COLO668 (cell line): ENCODE measurements at regions not wholly inside any gene's neighbourhood (a gene's known extent, or its start where the extent isn't known, plus 50 kb on each side); places are given as distances from the start of the nearest gene placed in this dataset.

Experiments
- DNase-seq: peaks from one replicate; lab custom pipeline; 2025; ENCODE audit not compliant: unreplicated experiment; lab: John Stamatoyannopoulos, UW

DNA sequence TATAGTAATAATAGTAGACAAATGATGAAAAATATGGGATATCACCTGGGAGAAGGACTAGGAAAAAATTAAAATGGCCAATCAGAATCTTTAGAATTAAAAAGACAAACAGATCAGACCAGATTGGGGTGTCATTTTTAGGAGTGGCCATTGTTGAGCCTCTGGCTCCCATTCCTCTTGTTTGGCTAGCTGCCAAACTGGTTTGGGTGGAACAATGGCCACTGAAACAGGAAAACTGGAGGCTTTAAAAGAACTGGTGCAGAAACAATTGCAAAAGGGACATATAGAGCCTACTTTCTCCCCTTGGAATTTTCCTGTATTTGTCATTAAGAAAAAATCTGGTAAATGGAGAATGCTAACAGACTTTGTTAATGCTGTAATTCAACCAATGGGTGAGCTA lies 294.8 kb upstream of the DKK2 start:
- no peak for DNase-seq

- DNase-seq, result no peak
These were observed 283.3 kb upstream of the DKK2 start for GRCh38 chr4:107319386-107319785.

DNA sequence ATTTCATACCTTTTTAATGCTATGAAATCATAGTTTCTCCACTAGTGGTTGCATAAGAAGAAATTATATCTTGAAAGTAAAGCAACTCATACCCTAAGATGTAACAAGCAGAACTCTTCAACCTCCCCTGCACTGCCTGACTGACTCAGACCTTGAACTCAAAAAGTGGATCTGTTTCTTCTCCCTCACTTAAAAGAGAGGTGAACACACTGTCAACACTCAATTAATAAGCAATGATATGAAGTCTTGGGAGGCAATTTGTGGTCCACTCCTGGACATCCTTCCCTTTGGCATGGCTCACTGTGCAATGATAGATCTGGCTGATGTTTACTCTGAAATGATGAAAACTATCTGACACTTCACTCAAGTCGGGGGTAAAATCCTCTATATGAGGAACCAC lies 282.0 kb upstream of the DKK2 start:
- no peak for DNase-seq

DNA sequence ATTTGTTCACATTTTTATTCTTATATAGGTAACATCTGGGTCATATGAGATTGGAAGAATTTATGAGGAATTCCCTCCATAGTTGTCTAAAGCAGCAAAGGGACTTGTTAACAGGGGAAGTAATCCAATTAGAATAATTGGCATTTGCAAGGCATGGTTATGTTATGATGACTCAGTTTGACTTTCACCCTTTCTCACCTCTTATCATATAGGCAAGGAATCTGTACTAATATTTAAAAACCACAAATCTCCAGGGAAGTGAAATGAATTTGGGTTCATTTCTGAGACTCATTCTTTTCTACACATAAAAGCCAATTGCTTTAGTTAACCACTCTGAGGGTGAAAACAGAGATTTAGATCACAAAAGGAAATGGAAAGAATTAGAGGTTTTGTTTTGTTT lies 281.5 kb upstream of the DKK2 start:
- DNase-seq, result no peak

DNA sequence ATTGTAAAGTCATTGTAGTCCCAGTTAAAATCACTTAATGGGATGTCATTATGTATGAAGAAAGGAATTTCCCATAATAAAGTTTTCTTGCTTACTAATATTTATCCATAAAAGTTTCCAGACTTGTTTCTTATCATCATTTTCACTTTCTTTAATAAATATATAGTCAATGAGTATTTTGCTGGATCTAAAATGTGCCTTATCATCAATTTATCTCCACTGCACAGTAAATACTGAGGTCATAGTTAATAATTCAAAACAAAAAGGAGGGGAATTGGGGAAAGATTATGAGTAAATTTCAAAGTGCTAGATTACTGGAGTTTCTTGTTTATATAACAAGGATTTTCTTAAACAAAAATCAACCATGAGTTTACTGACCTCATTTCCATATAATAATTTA lies 279.5 kb upstream of the DKK2 start:
- DNase-seq, result no peak

GRCh38 chr4:107314156-107314555 lies 278.0 kb upstream of the DKK2 start:
- DNase-seq, result no peak

DNA sequence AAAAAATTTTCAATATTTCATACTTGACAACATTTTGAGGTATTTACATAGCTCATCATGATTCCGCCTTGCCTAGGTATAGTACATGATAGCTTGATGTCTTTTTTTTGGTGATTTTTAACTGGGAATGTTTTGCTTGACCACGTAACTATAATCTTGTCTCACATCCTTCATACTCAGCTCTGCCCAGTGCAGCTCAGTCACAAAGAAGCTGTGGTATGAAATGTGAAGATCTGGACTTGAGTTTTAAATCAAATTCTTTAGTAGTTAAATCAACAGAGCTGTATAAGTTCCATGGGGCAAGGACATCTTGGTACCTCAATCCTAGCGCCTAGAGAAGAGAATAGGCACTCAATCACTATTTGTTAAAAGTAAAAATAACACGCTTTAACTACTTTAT lies 276.3 kb upstream of the DKK2 start:
- DNase-seq, result no peak

GRCh38 chr4:107304699-107305286 lies 268.7 kb upstream of the DKK2 start:
- DNase-seq, result no peak

- no peak for DNase-seq
These were observed 263.5 kb upstream of the DKK2 start for GRCh38 chr4:107299646-107300045.

GRCh38 chr4:107292979-107293378 lies 256.9 kb upstream of the DKK2 start:
- no peak for DNase-seq

GRCh38 chr4:107283587-107284559 lies 247.8 kb upstream of the DKK2 start:
- no peak for DNase-seq

- no peak for DNase-seq
These were observed 243.6 kb upstream of the DKK2 start for GRCh38 chr4:107279733-107280132.

GRCh38 chr4:107278791-107279483 lies 242.8 kb upstream of the DKK2 start:
- no peak for DNase-seq

- DNase-seq, result no peak
These were observed 239.9 kb upstream of the DKK2 start for GRCh38 chr4:107276052-107276451.

DNA sequence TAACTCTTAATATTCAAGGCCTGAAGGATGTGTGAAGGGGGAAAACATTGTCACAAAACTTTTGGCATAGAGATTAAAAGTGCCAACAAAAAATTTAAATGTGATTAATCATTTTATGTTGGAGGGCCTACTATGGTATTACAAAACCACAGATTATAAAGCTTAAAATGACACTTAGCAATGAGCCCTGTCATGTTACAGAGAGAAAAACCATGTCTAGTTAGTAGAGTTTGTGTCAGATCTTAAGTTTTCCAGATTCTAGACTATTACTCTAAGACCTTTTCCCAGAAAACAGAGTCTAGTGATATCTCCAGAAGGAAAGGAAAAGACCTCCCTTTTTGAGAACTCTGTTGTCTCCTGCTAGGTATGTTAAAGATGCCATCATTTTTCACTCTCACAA lies 239.1 kb upstream of the DKK2 start:
- DNase-seq, result no peak

DNA sequence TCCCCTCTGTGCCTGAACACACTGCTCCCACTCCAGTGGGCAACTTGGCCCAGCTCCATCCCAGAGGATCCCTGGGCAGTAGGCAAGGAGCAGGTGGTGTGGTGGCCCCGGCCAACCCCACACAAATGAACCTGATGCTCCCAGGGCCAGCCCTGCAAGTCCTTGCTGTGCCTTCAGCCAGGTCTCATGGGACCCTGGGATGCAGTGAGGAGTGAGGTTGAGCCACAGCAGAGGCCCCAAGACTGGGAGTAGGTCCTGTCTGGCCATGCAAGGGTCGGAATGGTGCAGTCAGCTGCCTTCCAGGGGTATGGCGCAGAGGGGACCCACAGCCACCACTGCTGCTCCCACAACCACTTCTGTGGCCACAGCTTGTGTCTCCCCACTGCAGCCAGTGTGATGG lies 234.5 kb upstream of the DKK2 start:
- DNase-seq, result no peak

DNA sequence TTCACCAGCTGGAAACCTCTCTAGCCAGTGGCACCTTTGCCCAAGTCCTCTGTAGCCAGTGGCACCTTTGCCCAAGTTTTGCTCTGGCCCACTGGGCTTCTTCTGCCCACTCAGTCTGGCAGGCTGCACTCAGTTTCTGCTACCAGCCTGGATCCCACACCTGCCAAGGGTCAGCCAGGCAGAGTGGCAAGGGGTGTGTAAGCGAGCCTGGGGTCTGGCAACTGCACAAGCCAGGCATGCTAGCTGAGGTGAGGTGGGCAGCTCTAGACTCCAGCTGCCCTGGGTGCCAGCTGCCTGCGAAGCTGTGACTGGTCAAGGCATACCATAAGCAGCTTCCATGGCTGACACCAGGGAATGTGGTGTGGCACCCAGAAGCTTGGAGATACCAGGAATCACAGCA lies 233.1 kb upstream of the DKK2 start:
- DNase-seq, result no peak

- no peak for DNase-seq
These were observed 229.7 kb upstream of the DKK2 start for GRCh38 chr4:107265859-107266258.

GRCh38 chr4:107261241-107261874 lies 225.2 kb upstream of the DKK2 start:
- no peak for DNase-seq

- no peak for DNase-seq
These were observed 222.2 kb upstream of the DKK2 start for GRCh38 chr4:107258359-107258758.

DNA sequence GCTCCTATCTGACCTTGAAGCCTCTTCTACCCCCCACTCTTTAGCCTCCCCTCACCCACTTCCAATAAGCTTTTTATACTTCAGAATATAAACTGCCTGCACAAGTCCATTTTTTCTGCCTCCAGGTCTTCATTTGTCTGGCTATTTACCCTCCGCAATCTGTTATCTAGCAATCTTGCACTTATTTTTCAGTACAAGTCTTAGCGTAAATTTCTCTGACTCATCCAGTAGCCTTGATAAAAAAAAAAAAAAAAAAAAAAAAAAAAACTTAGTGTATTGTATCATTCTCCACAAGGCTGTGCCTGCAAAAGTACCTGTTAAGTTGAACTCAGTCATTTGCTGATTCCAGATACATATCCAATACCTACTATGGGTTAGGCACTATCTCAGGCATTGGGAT lies 219.5 kb upstream of the DKK2 start:
- DNase-seq, result no peak

DNA sequence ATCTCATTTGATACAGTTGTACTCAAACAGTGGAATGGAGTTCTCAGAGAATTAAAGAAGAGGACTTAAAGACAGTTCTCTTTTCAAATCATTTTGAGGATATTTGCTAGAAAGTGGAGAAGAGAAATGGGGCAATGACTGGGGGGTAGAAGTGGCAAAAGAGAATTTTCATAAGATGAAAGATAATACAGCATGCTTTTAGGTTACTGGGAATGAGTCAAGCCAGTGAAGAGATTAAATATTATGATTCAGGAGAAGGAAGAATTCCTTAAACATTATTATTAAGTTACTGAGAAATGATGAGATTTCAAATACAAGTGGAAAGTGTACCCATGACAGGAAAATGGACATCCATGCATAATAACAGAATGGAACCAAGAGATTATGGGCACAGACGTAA lies 219.0 kb upstream of the DKK2 start:
- no peak for DNase-seq
